ENCODE measurements at regions not wholly inside any gene's neighbourhood (a gene's known extent, or its start where the extent isn't known, plus 50 kb on each side); places are given as distances from the start of the nearest gene placed in this dataset.

GRCh38 chr6:4259391-4259790 lies 124.0 kb upstream of the ECI2 start (continued):
- TF ChIP-seq ZBTB40 (IDR thresholded peaks at IDR 0.05) (no peak), ZBTB40 (CRISPR knock-in tag; IDR thresholded peaks at IDR 0.05) (no peak), ZNF780A (CRISPR knock-in tag; IDR thresholded peaks at IDR 0.05) (no peak), CBFA2T2 (conservative IDR thresholded peaks at IDR 0.05) (no peak), DPF2 (IDR thresholded peaks at IDR 0.05) (no peak), STAT5B (CRISPR knock-in tag; IDR thresholded peaks at IDR 0.05) (no peak), FOXP1 (CRISPR knock-in tag; IDR thresholded peaks at IDR 0.05) (no peak), PKNOX1 (IDR thresholded peaks at IDR 0.05) (no peak)

Data from K562 (cell line).